22Rv1 (cell line): ENCODE measurements at regions not wholly inside any gene's neighbourhood (a gene's known extent, or its start where the extent isn't known, plus 50 kb on each side); places are given as distances from the start of the nearest gene placed in this dataset.

Experiments
- H3K27ac ChIP-seq: fragments of 450-650 bp; 2 replicates; pipeline ENCODE4 v1.5.1; 2017
- ZFX ChIP-seq: fragments of 450-650 bp; IDR thresholded peaks from 2 replicates; pipeline ENCODE4 v1.6.1; 2017; ENCODE audit warnings: antibody characterized with exemption, borderline replicate concordance
- TF ChIP-seq, protein P1 (sequence below): fragments of 450-650 bp; IDR thresholded peaks from 2 replicates; pipeline ENCODE4 v1.5.1; 2017; ENCODE audit warnings: mild to moderate bottlenecking

DNA sequence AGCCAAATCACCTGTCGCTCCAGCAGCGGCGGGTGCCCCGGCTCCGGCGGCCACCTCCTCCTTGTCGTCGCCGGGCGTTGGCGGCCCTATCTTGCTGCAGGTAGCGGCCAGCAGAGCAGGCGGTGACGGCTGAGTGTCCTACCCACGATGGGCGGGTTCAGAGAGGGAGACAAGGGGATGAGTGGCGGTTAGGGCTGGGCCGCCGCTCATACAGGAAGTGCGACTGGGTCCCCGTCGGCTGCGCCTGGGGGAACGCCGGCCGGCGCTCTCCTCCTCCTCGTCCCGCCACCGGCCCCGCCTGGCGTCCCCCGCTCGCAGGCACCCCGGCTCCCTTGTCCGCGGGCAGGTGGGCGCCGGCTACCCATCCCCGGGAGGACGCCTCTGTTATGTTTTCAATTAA, 1692.0 kb downstream of the SLITRK5 start:
- H3K27ac ChIP-seq: no peak overlapping the region
- TF ChIP-seq, protein P1, sequence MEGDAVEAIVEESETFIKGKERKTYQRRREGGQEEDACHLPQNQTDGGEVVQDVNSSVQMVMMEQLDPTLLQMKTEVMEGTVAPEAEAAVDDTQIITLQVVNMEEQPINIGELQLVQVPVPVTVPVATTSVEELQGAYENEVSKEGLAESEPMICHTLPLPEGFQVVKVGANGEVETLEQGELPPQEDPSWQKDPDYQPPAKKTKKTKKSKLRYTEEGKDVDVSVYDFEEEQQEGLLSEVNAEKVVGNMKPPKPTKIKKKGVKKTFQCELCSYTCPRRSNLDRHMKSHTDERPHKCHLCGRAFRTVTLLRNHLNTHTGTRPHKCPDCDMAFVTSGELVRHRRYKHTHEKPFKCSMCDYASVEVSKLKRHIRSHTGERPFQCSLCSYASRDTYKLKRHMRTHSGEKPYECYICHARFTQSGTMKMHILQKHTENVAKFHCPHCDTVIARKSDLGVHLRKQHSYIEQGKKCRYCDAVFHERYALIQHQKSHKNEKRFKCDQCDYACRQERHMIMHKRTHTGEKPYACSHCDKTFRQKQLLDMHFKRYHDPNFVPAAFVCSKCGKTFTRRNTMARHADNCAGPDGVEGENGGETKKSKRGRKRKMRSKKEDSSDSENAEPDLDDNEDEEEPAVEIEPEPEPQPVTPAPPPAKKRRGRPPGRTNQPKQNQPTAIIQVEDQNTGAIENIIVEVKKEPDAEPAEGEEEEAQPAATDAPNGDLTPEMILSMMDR: no peak
- TF ChIP-seq ZFX: no peak

DNA sequence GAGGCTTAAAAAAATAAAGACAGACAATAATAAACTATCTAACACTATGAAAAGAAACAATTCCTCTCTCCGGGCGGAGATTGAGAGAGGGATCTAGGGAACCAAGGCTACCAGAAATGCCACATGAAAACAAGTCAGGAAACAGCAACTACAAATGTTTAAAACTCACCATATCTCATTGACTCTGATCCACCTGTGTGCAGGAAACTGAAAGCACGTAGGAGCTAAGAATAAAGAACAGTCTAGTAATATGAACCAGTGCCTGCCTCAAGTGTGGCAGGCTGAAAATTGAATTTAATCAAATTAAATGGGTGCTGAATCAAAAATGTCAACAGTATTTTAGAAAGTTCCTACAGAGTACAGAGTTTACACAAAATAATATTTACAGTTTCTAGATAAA, 1701.0 kb downstream of the SLITRK5 start:
- no peak overlapping the region for H3K27ac ChIP-seq
- TF ChIP-seq, protein P1: no peak

DNA sequence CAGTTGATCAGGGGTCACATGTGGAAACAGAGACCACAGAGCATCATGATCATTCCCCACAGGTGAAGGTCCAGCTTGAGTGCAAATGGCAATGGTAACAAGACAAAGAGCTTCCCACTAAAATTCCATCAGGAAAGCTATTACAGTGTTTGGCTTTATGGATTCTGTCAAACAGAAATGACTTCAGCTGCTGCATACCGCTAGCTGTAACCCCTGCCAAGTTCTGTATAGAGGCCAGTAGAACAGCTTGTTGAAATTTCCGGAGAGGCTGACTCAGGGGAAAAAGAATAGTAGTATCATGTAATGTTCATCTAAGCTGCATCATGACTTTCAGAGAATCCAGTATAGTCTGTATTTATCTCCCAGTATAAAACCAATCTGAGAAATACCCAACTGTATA, 1704.7 kb downstream of the SLITRK5 start:
- H3K27ac ChIP-seq: no peak overlapping the region
- TF ChIP-seq ZFX: no peak
- TF ChIP-seq, protein P1: no peak

DNA sequence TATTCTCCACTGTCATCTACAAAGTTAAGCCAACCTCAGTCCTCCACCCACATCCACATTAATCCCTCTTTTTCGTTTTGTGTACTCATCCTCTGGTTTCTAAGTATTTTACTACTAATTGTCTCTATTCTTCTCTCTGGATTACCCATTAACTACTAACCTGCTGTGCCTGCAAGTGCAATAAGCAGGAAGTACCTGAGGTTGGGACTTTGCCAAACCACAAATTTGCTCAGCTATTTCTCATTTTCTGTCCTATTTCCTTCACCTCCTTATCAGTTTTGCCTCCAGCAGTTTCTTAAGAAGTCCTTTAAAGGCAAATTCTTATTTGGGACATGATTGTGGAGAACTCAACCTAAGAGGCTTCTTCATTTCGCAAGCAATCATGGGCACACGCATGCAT, 1708.9 kb downstream of the SLITRK5 start:
- H3K27ac ChIP-seq: no peak overlapping the region
- no peak for TF ChIP-seq ZFX
- TF ChIP-seq, protein P1: no peak

DNA sequence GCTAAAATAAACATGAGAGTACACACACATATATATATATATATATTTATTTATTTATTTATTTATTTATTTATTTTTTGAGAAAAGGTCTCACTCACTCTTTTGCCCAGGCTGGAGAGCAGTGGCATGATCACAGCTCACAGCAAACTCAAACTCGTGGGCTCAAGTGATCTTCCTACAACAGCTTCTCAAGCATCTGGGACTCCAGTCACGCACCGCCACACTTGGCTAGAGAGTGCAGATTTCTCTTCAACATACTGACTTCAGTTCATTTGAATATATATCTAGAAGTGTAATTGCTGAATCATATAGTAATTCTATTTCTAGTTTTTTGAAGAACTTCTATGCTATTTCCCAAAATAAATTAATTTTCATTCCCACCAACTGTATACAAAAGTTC, 1711.8 kb downstream of the SLITRK5 start:
- no peak overlapping the region for H3K27ac ChIP-seq
- TF ChIP-seq, protein P1: no peak
- TF ChIP-seq ZFX: no peak

DNA sequence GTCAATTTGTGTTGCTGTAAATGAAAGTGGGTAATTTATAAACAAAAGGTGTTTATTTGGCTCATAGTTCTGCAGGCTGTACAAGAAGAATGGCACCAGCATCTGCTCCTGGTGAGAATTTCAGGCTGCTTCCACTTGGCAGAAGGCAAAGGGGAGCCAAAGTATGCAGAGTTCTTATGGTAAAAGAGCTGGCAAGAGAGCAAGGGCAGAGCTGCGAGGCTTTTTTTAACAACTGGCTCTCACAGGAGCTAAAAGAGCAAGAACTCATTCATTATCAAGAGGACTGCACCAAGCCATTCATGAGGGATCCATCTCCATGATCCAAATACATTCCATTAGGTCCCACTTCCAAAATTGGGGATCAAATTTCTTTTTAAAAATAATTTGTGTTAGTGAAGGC, 1712.7 kb downstream of the SLITRK5 start:
- TF ChIP-seq, protein P1: no peak
- no peak for TF ChIP-seq ZFX
- no peak overlapping the region for H3K27ac ChIP-seq

DNA sequence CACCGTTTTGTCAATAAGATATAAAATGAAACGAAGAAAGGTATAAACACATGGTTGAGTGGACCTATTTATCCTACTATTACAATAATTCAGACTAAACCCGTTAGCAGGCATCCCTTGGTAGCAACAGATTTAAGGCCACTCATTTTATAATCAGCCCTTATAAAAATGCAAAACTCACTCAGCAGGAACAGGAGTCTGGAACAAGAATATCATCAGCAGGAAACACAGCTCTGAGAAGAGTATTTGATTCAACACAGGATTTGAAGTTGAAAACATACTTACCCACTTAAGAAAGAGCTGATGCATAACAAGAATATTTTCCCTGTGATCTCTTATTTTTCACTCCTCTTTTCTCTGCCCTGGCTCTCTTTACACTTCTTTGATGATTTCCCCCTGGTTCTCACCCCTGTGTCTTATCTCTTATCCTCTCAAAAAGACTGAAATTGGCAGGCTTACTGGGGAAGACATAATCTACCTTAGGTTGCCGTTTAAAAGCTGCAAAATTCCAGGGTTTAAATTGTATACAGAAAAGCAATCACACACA, 1722.7 kb downstream of the SLITRK5 start:
- TF ChIP-seq, protein P1: no peak
- no peak for TF ChIP-seq ZFX
- H3K27ac ChIP-seq: no peak overlapping the region
